ENCODE measurements at regions not wholly inside any gene's neighbourhood (a gene's known extent, or its start where the extent isn't known, plus 50 kb on each side); places are given as distances from the start of the nearest gene placed in this dataset.

- TF ChIP-seq CTCF (IDR thresholded peaks at IDR 0.05; ENCODE audit: poor library complexity) (no peak), EZH2phosphoT487 (IDR thresholded peaks at IDR 0.05; ENCODE audit: low read depth, severe bottlenecking, unreplicated experiment) (no peak), EZH2 (IDR thresholded peaks at IDR 0.05; ENCODE audit: borderline replicate concordance) (no peak)
These were observed 327.1 kb downstream of the MAFB start for GRCh38 chr20:40361916-40362315.
